NCI-H2029 treated with DMSO at 0.1 percent for 48 hours (cell line): ENCODE measurements at regions not wholly inside any gene's neighbourhood (a gene's known extent, or its start where the extent isn't known, plus 50 kb on each side); places are given as distances from the start of the nearest gene placed in this dataset.

Experiments used
- DNase-seq: peaks from one replicate; lab custom pipeline; 2025; lab: John Stamatoyannopoulos, UW

GRCh38 chr5:2335733-2336515 is 415.6 kb downstream of the IRX2 start:
- DNase-seq: no peak

- no peak for DNase-seq
Observed at GRCh38 chr5:2335125-2335732, 416.2 kb downstream of the IRX2 start.

- peak; percentile 13 for DNase-seq
Observed at GRCh38 chr5:2334719-2335118, 416.8 kb downstream of the IRX2 start.

- no peak for DNase-seq
Observed at GRCh38 chr5:2333291-2333690, 418.2 kb downstream of the IRX2 start.

- DNase-seq: no peak
Observed at GRCh38 chr5:2332521-2332920, 419.0 kb downstream of the IRX2 start.

GRCh38 chr5:2330325-2331130 is 420.9 kb downstream of the IRX2 start:
- DNase-seq: no peak

GRCh38 chr5:2329741-2330140 is 421.7 kb downstream of the IRX2 start:
- no peak for DNase-seq

GRCh38 chr5:2326601-2327000 is 424.9 kb downstream of the IRX2 start:
- no peak for DNase-seq

- DNase-seq: no peak
Observed at GRCh38 chr5:2324788-2325187, 426.7 kb downstream of the IRX2 start.

GRCh38 chr5:2320611-2321010 is 430.9 kb downstream of the IRX2 start:
- DNase-seq: no peak

- no peak for DNase-seq
Observed at GRCh38 chr5:2317540-2317939, 433.9 kb downstream of the IRX2 start.

GRCh38 chr5:2311851-2312250 is 429.1 kb upstream of the IRX4 start:
- DNase-seq: no peak

GRCh38 chr5:2310946-2311345 is 428.2 kb upstream of the IRX4 start:
- DNase-seq: no peak

GRCh38 chr5:2307631-2308030 is 424.9 kb upstream of the IRX4 start:
- DNase-seq: no peak

- DNase-seq: no peak
Observed at GRCh38 chr5:2306711-2307110, 424.0 kb upstream of the IRX4 start.

- no peak for DNase-seq
Observed at GRCh38 chr5:2303431-2304100, 420.8 kb upstream of the IRX4 start.

- DNase-seq: no peak
Observed at GRCh38 chr5:2302169-2302568, 419.4 kb upstream of the IRX4 start.

- no peak for DNase-seq
Observed at GRCh38 chr5:2300861-2301574, 418.3 kb upstream of the IRX4 start.

GRCh38 chr5:2300421-2300820 is 417.7 kb upstream of the IRX4 start:
- no peak for DNase-seq

- no peak for DNase-seq
Observed at GRCh38 chr5:2299388-2300220, 416.9 kb upstream of the IRX4 start.

- DNase-seq: peak; percentile 49
Observed at GRCh38 chr5:2298781-2299180, 416.1 kb upstream of the IRX4 start.
